Mammary epithelial cell (primary cell): ENCODE measurements at regions not wholly inside any gene's neighbourhood (a gene's known extent, or its start where the extent isn't known, plus 50 kb on each side); places are given as distances from the start of the nearest gene placed in this dataset.

ENCODE experiments used
- CTCF ChIP-seq, 2 donors: IDR thresholded peaks in 1 of 2; conservative IDR thresholded peaks in 1 of 2; 2 replicates each; pipeline ENCODE4 v1.5.1; 2011 to 2012; ENCODE audit warnings: inconsistent platforms in 2 of 2, low read length in 2 of 2, mild to moderate bottlenecking in 2 of 2, control low read depth in 1 of 2, low read depth in 1 of 2; ENCODE audit not compliant: insufficient read depth in 1 of 2; ENCODE audit errors: extremely low read depth in 1 of 2
- EZH2 ChIP-seq: IDR thresholded peaks from 2 replicates; pipeline ENCODE4 v1.6.1; 2012; ENCODE audit warnings: low read length, inconsistent platforms, borderline replicate concordance

GRCh38 chr10:120360571-120360970 lies 96.5 kb upstream of the PLPP4 start:
- TF ChIP-seq CTCF (conservative IDR thresholded peaks at IDR 0.05 in 1 of 2, IDR thresholded peaks at IDR 0.05 in 1 of 2; ENCODE audit: extremely low read depth in 1 of 2, insufficient read depth in 1 of 2, low read depth in 1 of 2, low read length in 2 of 2): no peak
- no peak for TF ChIP-seq EZH2
